GM21717 (cell line): ENCODE measurements at regions not wholly inside any gene's neighbourhood (a gene's known extent, or its start where the extent isn't known, plus 50 kb on each side); places are given as distances from the start of the nearest gene placed in this dataset.
"Not testable (repeated sequence)": the region's sequence is repeated elsewhere in the genome, so short reads cannot be mapped to it uniquely, and the experiment has no call there.

Experiments
- ATAC-seq: cut with Tn5 transposase; IDR thresholded peaks from one replicate; pipeline ENCODE4 v1.9.1; 2021; ENCODE audit warnings: mild to moderate bottlenecking, moderate library complexity; ENCODE audit not compliant: unreplicated experiment

DNA sequence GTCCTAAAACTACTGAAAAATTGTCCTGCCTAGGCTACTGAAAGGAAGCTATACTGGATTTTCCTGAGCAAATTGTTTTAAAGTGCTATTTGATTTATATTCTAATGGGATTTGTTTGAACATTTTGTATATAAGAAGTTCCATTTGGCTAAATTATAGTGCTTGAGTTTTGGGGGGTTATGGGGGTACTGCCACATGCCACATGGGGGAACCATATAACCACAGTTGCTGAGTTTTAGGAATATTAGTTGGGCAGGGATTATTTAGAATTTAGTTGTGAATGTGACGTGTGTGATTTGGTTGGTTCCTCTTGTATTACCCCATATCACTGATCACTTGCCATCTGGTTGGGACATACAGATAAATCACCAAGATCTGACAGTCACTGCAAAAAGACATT, 224.5 kb upstream of the TAPT1 start:
- ATAC-seq: no peak

DNA sequence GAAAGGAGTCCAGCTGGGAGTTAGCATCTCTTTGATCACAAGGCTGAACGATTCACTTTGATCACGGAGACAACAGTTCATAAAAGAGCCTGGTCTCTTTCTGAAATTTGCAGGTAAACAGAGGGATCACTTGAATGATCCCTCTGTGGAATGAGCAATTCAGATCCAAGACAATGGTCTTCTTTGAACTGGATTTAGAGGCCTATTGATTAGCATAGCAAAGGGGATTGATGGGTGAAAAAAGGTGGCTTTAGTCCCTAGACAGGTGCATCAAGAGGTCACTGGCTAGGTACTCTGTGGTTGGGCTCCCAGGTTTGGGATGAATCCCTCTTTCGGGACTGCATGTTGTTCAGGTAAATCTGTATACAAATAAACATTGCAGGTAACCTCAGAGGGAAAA, 223.8 kb upstream of the TAPT1 start:
- no peak for ATAC-seq

DNA sequence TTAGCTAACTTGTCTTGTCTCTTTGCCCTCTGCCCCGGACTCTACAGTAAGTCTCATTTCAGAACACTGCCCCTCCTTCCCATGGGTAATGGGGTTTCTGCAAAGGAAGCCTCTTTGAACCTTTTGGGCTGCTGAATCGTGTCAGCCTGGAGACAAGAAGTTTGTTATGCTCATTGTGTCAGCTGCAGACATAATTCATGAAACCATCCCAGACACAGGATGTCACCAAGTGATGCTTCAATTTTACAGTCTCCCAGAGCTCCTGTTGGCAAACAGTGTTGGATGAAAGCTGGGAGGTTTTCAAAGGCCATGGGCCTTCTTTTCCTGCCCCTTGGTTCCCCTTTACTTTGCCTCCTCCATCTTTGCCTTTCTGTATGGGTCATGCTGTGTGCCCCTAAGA, 223.1 kb upstream of the TAPT1 start:
- ATAC-seq: no peak

DNA sequence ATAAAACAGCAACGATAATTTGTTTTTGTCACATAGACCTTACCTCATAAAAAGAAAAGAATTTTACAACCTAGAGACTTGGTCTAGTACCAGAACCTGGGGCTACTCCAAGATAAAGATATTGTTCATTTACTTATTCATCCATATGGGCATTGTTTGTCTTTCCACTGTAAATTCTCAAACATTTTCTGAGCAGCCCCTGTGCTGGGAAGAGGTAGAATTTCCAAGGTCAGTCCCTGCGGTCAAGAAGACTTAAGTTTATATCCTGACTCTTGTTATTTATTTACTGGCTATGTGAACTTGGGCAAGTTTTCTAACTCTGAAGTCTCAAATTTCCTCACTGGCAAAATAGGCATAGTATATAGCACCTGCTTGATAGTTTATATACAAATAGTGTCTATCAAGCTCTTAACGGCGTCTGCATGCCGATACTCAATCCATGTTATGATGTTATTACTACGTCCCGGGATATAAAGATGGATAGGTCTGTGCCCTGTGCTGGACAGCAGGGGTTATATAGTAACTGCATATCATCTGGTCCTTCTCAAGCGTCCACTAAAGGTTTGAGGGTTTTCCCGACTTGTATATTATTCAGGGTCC, 222.1 kb upstream of the TAPT1 start:
- ATAC-seq: no peak

DNA sequence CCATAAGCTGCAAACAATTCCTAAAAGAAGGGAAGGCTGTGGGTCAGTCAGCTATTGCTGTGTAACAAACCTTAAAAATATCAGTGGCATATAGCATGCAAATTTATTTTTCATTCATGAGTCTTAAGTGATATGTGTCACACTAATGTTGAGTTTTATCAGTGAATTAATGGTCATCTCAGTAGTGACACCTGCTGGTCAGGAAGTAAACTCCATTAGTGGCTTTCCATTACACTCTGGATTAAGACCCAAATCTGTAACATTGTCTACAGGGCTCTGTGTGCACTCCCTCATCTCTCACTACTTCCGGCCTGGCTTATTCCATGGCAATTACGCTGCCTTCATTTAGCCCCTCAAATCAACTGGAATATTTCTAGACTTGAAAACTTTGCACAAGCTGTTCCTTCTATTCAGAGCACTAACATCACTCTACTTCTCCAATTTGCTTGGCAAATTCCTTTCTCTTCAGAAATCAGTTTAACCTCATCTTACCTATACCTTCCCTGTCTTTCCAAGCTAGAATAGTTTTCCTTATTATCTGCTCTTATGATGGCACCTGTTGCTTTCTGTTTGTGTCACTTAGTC, 217.3 kb upstream of the TAPT1 start:
- ATAC-seq: peak; percentile 80

DNA sequence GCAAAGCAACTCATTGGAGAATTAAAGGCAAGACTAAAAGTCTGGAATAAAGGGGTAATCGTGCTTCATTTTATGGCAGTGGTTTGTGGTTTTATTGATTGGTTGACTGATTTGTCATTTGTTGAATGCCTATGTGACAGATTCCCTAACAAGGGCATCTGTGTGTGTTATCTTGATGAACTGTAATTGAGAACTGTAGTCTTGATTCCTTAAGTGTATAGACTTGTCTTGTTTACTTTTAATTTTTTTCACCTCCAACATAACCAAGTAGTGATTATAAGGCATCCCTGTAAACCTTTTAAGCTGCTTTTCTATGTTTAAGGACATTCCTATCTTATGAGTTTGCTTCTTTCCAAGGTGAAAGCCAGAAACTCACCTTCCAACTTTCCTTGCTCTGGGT, 216.0 kb upstream of the TAPT1 start:
- no peak for ATAC-seq

DNA sequence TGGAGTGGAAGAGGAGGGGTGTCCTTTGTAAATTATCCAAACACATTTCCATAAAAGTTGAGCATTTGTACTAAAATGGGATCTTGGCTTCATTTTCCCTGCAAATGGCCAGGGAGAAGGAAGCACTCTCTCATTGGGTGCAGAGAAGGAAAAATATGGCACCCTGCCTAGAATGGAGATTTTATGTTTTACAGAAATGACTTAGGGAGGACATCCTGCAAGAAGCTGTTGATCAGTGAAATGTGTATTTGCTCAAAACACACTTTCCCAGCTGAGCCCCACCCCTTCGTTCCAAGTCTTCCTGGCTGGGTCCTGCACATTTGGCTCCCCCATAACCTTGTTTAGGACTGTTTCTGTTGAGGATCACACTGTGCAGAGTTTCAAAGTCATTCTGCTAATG, 213.5 kb upstream of the TAPT1 start:
- no peak for ATAC-seq

DNA sequence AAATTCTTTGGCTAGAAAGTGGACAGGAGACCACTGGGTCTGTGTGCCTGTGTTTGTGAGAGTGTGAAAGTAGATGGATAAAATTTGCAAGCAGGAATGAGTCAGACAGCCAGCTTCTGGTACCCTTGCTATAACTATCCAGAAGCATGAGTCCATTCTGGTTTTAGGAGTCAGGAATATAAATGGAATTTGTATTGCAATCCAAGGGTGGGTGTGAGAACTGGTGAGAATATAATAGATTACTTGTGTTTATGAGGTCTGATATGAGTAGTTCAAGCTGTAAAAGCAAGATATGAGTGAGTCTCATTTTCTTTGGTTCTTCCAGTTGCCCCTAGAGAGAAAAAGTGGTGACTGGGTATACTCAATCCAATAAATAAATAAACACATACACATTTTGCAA, 212.7 kb upstream of the TAPT1 start:
- ATAC-seq: no peak

DNA sequence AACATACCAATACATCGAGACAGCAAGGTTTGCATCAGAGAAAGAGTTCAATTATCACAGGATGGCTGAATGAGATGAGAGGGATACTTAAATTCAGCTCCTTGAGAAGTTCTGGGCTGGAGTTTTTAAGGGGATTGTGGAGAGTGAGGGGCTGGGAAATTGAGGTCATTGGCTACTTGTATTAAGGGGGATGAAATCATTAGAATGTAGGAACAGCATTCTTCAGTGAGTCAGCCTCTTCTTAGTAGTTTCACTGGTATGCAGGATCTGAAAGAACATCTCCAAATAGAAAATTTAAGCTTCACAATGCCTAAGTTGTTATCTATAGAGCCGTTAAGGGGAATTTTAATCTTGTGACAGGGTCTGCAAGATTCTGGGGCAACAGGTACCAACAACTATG, 211.6 kb upstream of the TAPT1 start:
- ATAC-seq: no peak

DNA sequence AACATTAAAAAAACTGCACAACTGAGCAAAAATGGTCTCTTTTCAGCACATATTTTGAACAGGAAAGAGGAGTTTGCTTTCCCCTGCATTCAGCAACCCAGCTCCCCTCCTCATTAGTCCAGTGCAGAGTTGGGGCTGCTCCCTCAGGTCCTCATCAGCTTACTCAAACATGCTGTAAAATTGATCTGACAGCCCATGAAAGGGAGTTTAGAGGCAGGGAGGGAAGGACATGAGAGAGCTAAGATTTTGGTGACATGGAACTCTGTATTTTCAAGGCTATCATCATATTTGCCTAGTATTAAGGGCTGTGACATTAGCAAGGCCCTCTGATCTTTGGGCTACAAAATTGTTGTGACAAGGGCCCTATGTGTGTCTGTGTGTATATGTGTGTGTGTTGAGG, 205.6 kb upstream of the TAPT1 start:
- ATAC-seq: no peak

DNA sequence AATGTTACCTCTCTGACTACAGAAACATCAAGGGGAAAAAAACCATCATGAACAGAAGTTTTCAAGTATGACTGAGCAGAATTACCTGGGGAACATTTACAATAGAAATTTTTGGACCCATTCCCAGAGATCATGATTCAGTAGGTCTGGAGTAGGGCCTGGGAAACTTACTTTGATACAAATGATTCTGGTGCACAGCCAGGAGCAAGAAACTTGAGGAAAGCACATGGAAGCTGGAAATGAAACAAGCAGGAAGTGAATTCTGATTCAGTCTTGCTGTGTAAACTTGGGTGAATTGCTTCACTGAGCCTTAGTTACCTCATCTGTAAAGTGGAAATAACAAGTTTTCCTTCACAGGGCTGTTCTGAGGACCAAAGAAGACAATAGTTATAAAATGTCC, 192.5 kb upstream of the TAPT1 start:
- ATAC-seq: no peak

DNA sequence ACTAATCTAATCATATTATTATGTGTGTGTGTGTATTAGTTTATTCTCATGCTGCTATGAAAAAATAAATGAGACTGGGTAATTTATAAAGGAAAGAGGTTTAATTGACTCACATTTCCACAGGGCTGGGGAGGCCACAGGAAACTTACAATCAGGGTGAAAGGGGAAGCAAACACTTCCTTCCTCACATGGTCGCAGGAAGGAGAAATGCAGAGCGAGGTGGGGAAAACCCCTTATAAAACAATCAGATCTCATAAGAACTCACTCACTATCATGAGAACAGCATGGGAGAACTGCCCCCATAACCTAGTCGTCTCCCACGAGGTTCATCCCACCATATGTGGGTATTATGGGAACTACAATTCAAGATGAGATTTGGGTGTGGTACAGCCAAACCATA, 190.9 kb upstream of the TAPT1 start:
- ATAC-seq: no peak

DNA sequence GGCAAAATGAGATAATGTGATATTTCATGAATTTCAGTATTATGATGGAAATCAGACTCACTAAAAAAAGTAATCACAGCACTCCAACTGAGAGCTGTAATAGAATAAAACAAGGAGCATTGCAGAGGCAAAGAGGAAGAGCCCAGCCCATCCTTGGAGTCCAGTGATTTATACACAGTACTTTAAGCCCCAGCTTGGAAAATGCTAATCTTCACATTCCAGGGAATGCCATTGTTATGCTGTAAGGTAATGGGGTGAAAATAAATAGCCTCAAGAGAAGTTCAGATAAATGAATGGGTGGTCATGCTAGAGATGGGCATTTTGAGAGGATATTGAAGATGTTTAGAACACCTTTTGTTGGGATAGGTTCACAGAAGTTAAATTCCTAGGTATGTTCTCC, 190.3 kb upstream of the TAPT1 start:
- no peak for ATAC-seq

DNA sequence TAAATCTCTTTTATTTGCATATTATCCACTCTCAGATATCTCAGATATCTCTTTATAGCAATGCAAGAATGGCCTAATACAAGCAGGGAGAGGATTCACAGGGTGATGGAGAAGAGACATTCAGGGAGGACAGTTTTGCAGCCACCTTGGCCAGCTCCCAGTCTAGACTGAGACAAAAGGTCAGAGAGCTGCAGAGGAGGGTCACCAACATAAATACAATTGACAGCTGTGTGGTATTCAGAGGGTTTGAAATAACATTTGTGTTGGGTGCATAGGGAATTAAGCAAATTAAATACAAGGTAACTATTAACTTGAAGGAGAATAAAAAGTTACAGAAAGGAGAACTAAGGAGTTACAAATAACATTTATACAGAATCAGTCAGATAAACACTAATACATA, 189.5 kb upstream of the TAPT1 start:
- ATAC-seq: no peak

DNA sequence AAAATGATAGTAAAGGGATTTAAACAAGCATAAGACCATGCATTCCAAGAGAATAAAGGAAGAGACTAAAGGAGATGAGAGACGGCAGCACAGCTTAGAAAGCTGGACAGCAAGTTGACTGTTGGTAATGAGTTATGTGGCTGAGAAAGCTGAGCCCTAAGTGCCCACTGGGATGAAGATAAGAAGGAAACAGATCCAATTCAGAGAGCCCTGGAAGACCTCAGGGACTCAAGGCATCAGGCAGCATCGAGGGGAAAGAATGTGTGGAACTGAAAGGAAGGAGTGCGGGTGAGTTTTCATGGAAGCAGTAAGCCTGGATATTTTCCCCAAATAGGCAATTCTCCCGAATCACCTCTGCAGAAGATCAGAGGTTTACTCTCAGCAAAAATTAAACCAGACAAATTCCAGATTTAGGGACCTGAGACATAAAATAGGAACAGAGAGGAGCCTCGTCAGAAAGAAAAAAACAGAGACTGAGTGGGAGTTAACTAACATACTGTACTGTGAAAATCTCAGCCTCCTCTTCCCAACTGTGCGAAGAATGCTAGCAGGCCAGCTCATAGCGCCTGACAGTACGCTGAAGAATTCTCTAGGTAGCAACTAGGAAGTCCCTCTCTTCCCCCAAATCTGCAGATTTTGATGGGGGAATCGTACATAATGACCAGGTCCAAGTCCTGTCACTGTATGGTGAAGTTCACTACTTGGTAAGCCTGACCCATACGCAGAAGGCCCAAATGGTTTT, 187.7 kb upstream of the TAPT1 start:
- ATAC-seq: no peak

DNA sequence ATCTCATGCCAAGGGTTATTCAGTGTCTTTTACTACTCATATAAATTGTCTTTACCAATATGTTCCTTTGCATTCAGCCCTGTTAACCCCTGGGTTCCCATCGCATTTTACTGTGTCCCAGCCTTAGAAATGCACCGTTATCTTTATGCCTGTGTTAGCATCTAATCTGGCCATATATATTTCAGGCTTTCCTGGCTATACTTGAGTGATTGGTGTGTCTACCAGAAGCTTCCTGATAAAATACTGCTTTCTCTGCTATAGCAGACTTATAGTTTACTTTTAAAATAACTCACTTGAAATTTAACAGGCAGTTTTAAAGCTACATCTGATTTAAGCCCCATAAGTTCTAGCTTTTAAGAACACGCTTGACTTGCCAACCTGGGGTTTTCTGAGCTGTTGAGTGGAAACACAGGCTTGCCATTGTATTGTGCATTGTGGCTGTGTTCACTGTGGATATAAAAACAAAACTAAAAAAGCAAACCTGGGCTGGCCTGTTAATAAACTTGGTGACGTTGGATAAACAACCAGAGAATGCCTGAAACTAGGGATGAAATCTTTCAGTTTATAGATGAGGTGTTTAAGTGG, 185.3 kb upstream of the TAPT1 start:
- no peak for ATAC-seq

DNA sequence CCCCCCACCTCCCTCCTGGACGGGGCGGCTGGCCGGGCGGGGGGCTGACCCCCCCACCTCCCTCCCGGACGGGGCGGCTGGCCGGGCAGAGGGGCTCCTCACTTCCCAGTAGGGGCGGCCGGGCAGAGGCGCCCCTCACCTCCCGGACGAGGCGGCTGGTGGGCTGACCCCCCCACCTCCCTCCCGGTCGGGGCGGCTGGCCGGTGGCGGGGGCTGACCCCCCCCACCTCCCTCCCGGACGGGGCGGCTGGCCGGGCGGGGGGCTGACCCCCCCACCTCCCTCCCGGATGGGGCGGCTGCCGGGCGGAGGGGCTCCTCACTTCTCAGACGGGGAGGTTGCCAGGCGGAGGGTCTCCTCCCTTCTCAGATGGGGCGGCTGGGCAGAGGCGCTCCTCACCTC, 166.9 kb upstream of the TAPT1 start:
- not testable (repeated sequence) for ATAC-seq

DNA sequence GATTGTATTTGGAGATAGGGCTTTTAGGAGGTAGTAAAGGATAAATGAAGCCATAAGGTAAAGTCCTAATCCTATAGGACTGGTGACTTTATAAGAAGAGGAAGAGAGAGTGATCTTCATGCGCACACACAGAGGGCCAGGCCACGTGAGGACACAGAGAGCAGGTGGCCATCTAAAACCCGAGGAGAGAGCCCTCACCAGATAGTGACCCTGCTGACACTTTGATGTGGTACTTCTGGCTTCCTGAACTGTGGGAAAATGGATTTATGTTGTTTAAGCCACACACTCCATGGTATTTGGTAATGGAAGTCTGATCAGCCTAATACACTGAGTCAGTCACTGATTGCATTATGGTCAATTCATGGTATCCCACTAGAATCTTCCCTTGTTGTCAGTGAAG, 164.9 kb upstream of the TAPT1 start:
- ATAC-seq: no peak

DNA sequence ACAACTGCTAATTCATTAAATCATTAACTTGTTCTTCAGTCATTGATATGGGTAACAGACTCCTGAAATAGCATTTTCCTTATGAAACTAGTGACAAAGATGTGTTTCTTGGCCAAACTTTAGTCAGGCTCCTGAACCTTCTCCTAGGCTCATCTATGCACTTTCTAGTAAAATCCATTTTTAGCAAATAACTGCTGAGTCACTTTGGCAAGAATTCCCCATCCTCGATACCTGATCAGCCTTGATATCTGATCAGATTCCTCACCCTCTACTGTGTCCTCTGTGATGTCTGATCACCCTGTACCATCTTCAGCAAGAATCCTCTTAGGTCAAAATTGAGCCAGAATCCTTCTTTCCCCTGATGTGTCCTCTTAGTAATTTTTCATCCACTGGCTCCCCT, 161.2 kb upstream of the TAPT1 start:
- no peak for ATAC-seq

DNA sequence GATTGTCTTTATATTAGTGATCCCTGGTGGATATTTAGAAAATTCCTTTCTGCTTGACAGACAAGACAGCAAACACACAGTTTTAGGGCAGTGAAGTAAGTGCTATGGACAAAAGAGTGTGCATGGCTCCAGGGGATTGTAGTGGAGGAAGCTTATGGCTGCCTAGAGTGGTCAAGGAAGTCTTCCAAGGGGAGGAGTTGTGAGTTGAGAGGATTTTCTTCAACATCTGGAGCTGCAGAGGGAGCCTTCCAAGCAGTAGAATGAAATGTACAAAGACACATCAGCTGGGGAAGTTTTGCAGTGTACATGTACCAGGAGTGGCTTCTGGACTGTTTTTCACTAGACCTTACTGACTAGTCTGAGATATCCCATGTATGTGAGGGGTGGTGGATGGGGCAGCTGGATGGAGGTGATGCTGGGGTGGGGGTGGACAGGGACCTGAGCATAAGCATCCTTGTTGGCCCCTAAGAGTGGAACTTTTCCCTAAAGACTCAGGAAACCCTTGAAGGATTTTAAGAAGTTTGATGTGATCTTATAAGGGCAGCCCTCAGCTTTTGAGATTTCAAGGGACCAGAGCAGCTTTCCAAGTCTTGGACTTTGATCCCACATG, 160.5 kb upstream of the TAPT1 start:
- no peak for ATAC-seq

DNA sequence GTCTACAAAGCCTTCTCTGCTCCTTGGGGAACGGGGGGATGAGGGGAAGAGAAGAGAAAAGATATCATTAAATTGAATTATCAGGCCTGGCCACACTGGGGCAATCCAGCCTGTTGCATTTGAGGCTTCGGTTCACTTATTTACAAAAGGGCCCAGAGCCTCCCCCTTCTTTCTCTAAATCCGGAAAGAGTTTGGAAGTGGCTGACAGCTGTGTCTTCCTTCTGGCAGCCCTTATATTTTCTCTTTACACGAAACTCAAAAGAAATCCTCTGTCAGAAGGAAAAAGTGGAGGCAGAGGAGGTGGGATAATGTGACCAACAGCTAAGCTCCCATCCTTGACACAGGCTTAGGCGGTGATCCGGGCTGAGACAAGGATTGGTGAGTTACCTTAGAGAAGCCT, 158.3 kb upstream of the TAPT1 start:
- ATAC-seq: no peak

DNA sequence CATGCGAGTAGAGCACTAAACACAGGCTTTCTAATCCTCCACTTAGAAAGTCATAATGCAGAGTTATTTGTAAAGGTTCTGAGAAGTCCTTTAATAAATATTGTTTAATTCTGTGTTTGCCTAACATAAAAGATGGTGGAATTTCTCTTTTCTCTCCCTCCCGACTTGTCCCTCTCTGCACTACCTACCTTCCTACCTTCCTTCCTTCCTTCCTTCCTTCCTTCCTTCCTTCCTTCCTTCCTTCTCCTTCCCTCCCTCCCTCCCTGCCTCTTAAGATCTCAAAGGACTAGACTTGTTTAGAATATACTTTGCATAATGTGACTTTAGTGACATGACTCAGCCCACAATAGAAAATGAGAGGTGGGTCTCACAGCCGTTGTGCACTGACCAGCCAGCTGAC, 156.3 kb upstream of the TAPT1 start:
- no peak for ATAC-seq
